GM19351 (cell line): ENCODE measurements at regions not wholly inside any gene's neighbourhood (a gene's known extent, or its start where the extent isn't known, plus 50 kb on each side); places are given as distances from the start of the nearest gene placed in this dataset.

Experiments
- ATAC-seq: cut with Tn5 transposase; IDR thresholded peaks from one replicate; pipeline ENCODE4 v1.9.1; 2021; ENCODE audit warnings: mild to moderate bottlenecking, moderate library complexity; ENCODE audit not compliant: unreplicated experiment

DNA sequence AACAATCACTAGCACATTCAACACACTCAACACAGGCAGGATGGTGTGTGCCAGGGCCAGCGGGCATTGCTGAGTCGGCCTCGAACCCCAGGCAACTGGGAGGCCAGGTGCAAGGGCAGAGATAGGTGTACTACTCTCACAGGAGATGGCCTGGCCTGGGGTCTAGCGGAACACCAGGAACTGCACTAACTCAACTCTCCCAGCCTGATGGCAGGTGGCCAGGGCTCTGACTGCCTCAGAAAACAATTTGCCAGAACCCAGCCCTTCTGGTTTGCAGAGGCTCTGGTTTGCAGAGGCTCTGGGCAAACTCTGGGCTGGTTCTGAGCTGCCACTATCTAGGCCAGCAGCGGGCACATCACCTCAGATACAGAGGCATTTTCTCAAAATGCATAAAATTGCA, 229.2 kb upstream of the CHRNA7 start:
- no peak for ATAC-seq

DNA sequence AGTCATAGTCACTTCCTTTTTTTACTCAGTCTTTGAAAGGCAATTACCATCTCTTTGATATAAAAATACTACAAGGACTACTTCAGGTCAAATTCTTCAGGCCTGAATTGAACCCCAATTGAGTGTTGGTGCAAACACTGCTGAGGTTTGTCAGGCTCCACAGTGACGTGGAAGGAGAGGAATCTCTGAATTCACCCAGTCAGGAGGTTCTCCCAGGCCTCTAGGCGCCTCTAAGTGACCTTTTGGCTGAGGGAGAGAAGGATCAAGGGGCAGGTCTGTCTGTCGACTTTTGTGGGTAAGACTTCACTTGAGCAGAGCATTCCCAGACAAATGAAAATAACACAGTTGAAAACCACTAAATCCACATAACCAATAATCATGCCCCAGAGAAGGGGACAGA, 227.6 kb upstream of the CHRNA7 start:
- no peak for ATAC-seq

DNA sequence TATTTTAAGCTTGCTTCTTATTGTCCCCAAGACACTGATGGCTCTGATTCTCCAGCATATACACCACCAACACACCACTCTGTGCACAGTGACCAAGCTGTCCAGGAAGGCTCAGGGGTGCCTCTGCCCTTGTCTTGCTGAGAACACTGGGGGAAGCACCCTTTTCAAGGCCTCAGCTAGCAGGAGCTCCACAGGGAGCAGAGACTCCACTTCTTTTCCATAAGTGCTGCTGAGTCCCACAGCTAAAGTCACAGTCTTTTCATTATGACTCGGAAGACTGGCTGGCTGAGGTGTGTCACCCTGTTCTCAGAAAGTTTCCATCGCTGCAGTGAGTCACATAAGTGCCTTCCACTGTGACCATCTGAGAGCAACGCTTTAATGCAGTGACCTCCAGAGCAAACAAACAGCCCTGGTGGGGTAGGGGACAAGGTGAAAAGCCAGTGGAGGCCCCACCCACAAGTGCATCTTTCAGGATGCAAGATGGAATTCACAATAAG, 226.9 kb upstream of the CHRNA7 start:
- ATAC-seq = no peak

DNA sequence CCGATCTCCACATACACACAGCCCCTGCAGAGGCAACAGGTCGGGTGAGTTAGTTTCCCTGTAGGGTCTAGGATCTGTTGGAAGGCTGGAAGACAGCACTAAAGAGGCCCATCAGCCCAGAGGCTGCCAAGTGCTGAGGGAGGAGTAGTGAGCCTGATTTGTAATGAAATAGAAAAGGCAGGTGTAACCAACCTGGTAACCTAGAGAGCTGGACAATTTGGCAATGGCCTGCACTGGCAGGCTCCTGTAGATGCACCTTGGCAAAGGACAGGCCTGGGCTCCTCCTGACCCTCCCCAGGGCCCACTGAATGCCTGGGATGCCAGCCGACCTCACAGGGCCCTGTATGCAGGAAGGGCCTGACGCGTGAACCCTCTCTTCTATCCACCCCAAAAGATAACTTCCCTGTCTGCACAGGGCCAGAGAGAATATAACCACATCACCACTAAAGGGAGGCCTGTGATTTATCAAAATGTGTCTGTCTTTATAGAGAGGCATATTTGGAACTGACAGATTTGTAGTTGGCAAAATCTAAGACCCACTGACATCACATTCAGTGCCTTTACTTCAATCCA, 225.1 kb upstream of the CHRNA7 start:
- ATAC-seq = no peak

DNA sequence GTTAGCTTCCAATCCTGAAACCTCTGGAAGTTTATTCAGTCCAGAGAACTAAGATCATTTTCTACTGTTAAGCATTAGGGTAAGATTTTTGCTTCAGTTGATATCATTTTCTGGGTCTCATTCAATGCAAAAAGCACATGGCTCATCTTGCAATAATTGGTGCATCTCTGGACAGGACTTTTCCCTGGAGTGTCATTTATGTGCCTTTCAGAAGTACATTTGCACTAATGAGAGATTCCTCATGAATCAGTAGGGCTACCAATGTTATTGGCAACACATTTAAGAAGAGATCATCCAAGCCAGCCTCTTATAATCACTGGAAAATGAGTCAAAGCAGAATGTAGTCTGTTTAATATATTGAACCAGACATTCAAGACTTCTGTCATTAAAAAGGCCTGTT, 224.2 kb upstream of the CHRNA7 start:
- ATAC-seq = no peak

DNA sequence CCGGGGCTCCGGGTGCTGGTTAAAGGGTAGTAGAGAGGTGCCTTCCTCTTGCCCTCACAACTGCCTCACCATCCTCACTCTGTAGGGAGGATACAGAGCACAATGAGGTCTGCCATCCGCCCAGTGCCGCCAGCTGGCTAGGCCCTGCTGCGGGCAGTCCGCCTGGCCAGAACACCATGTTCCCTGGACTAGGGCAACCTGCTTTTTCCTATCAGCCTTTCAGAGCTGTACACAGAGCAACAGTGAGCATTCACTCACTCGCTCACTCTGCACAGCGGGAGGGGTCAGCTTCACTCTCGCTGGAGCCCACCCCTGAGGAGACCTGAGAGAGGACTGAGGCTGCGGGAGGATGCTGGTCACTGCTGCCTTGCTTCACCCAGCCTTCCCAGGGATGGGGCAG, 218.7 kb upstream of the CHRNA7 start:
- no peak for ATAC-seq

DNA sequence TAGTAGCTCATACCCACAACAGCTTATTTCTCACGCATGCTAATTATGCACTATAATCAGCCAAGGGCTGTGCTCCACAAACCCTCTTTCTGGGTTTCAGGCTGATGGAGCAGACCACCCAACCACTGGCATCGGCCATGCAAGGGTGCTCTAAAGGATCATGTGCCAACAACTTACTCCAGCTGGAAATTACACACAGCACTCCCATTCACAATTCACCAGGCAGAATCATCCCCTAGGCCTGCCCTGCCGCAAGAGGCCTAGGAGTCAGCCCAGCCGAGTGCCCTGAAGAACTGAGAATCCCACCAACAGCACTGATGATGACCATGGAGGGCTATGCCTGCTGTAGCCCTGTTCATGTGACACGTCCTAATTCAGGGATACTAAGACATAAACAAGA, 216.2 kb upstream of the CHRNA7 start:
- ATAC-seq = no peak

DNA sequence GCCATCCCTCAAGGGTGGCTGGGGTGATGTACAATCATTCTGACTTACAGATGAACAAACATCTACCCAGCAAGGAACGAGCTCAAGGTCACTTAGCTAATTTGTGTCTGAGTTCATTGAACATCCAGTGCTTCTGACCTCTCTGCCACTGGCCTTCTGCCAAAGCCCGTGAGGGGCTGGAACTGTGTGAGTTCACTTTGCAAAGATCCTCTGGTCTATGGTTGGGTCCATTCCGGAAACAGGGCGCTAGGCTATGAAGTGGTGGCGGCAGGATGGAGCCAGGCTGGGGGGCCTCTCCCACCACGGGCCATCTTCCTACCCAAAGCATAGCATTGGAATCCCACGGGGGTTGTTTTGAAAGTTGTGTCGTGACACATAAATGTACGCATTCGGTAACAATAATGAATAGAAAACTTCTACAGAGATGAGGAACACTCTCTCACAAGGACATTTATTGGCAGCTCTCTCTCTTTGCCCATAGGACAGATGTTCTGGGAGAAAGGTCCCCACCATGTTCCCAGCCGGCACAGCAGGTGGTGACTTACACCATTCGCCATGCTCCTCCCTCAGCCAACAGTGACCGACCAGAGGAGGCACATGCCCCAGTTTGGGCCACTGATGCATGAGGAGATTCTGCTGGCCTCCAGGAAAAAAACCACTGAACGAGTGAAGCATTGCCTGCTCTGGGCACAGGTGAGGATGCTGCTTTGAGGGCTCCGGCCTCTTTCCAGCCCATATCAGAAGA, 214.7 kb upstream of the CHRNA7 start:
- no peak for ATAC-seq

DNA sequence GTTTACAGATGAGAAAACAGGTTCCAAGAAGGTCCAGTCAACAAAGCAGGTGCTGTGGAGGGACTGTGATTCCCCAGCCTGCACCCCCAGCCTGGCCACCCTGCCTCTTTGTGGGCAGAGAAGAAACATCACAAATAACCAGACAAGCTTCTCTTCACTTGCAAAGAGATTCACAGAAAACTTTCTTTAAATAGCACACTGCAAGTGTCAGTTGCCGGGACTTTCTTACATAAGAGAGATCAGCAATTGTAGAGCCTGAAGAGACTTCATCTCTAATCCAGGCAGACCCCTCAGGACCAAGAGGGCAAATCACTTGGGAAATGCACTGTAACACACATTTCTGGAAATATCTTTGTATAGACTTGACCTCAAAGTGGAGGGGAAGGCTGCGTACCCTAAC, 207.9 kb upstream of the CHRNA7 start:
- ATAC-seq = no peak

DNA sequence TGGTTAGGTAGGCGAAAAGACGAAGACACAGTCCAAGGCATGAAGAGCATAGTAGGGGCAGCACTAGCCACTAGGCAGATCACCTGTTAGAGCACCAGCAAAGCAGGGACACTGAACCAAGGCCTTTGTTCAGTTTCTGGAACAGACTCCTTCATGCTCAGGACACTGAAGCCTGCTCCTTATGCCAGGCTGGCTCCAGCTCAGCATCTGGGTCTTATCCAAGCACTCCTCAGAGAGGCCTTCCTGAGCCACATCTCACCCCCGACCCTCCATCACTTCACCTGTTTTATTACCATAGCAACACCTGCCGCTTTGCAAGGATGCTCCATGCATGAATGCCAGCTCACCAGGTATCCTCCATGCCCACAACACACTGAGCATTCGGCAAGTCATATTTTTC, 206.3 kb upstream of the CHRNA7 start:
- ATAC-seq = no peak

DNA sequence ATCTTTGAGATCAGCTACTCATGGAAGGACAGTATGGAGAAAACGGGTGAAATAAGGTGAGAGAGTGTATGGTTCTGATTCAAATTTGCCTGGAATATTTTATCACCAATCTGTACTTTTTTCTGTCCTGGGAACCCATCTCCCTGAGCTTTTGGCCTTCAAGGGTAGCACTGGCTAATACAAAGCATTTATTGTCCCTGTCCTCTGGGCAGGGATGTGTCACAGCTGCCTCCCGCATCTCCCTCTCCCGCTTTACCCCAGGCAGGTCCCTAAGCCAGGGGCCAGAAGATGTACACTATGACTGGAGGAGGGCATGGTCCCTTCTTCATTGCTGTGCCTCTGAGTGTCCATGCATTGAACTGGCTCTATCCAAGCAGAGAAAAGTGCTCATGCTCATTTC, 201.7 kb upstream of the CHRNA7 start:
- no peak for ATAC-seq

DNA sequence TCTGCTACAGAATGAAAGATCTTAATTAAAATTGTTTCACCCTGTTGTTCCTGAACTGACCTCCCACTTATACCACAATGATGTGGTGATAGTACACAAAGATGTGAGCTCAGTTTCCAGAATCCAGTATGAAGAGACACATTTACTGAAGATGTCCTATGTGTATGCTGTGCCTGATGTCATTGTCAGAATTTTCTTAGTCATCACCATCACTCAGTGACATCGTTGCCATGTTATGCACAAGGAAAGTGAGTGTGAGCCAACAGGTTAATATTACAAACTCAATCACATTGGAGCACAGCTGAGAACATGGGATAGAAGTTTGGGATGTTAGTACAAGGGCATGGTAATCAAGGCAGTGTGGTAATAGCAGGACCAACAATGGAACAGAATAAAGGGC, 199.7 kb upstream of the CHRNA7 start:
- ATAC-seq = no peak

DNA sequence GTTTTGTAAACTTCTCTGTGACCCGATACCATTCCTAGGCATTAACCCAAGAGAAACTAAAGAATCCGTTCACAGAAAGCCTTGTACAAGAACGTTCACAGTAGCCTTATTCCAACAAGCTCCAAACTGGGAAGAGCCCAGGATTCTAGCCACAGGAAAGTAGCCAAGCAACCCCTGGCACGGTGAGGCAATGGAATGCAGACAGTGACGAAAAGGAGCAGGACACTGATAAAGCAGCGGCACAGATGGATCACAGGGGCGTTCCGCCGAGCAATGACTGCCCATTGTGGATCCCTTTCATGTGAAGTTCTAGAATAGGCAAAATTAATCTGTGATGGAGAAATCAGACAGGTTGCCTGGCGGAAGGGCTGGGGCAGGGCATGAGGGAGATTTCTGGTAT, 198.7 kb upstream of the CHRNA7 start:
- ATAC-seq = no peak

DNA sequence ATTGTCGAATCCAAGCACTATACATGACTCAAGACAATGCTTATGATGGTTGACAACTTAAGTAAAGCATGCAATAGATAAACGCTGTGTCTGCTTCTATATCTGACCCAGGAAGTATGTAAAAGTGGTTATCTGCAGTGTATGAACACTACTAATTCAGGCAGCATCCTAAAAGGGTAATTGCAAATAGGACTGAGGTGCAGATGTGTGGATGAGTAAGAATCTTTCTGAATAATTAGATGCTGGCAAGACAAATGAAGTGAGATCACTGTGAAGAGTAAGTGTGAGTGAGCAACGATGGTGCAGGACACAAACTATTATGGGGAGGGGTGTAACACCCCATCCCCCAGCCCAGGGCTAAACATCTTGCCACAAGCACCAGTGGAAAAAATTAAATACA, 195.7 kb upstream of the CHRNA7 start:
- no peak for ATAC-seq

DNA sequence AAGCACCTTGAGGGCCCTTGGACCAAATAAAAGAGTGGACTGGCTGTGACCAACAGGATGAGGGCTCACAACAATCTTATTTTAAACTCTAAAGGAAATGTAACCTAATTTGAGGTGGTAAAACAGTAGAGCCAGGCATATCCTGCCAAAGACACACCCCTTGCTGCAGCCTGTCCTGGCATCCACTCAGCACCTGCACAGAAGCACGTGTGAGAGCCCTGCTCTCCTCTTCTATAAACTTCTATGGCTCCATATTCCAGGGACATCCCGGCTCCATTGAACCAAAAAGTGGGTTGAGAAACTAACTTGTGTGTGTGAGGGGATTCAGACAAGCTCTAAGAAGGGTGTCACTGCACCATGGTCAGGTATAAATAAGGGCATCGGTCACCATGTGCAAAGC, 190.9 kb upstream of the CHRNA7 start:
- ATAC-seq = no peak

DNA sequence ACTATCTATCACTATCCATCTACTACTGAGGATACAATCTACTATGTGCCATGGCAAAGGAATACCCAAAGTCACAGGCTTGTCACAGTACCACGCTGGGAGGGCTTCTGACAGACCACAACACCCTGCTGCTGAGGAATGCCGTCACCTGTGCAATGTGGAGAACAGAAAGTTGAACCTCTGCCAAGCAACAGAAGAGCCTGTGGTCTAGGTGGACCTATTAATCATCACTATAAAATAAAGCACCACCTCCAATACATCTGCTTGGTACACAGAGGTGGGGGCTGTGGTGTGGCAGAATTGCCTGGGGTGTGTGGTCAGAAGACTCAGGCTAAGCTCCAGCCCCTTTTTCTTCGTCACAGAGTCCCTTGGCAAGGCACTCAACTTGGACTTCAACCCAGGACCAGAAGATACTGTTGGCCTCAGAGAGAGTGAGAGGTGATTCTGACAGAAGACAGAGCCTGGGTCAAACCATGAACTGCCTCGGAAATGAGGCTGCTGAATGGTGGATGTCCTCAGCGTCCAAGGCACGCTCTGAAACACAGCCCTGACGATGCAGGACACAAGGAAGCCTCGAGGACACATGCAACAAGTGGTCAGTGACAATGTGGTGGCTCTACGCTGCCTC, 189.4 kb upstream of the CHRNA7 start:
- no peak for ATAC-seq

DNA sequence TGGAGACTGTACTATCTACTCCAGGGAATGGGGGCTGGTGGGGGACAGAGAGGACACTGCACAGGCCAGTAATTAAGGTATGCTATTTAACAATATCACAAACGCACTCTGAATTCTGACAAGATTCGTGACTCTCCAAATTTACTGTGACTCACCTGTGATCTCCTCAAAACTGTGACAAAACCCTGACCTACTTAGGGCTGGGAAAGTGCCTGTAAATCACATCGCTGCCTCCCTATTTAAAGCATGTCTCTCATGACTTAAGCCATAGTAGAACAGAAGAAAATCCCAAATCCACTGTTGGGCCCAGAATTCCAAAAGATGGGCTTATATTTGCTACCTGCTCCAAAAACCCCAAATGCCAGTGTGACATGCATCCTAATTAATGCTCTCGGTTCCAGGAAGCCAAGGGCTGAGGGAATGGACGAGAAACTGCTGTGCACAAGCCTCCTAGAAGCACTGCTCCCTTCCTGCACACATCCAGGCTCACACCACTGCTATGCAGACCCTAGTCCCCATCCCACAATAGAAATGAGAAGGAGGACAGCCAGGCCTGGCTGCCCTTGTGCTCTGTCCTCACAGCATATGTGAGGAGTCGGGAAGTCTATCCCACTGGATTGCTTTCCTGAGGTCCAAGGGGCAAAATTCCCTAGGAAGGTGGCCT, 187.7 kb upstream of the CHRNA7 start:
- no peak for ATAC-seq

DNA sequence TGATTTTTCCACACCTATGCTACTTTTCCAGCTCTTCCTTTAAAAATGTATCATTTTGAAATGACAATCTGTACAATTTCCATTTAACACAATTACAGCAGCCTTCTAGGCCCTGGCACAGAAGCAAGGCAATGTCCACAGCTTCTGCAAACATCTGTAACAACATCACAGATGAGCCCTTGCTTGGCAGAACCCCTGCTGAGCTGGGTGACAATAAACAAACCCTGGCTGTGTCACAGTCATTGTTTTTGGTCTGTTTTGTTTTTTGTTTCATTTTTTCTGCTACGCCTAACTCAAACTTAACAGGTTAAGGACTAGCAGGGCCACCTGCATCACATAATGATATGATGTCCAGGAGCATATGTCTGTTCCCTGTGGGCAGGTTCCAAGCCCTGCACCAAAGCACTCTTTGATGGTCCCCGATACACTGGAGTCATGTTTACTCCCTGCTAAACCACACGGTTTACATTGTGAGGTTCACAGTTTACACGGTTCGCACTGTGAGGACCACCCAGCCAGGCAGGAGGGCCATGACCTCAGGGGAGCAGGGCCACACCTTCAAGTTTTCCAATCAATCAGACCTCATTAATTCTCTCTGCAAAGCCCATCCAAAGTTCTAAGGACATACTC, 186.8 kb upstream of the CHRNA7 start:
- no peak for ATAC-seq

DNA sequence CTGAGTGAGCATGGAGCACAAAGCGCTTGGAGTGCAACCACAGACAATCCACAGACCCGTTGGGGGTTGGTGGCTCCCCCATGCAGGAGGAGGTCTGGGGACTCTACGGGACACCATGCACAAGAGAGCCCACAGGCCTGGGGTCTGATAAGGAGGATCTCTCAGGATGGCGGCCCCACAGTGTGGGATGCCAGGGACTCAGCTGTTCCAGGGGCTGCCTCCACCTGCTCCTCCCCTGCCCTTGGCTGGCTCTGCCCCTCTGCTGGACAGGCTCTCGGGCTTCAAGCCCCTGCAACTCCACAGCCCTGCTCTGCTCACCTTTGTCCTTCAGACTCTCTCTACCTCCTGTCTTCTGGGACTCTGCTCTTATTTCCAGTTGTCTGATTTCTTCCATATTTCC, 184.5 kb upstream of the CHRNA7 start:
- no peak for ATAC-seq

DNA sequence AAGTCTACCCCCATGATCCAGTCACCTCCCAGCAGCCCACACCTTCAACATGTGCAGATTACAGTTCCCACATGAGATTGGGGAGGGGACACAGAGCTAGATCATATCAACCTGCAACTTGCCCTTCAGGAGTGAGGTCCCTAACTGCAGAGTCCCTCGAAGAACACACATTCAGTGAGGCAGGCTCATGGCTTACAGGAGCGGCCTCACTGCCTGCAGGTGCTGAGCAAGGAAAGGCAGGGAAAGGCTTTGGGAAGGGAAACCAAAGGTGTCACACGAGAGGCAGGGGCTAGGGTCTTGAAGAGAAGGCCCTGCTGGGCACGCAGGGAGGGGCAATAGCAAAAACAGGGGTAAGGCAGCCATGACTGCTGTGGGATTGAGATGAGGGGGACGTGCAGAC, 182.4 kb upstream of the CHRNA7 start:
- ATAC-seq = no peak

DNA sequence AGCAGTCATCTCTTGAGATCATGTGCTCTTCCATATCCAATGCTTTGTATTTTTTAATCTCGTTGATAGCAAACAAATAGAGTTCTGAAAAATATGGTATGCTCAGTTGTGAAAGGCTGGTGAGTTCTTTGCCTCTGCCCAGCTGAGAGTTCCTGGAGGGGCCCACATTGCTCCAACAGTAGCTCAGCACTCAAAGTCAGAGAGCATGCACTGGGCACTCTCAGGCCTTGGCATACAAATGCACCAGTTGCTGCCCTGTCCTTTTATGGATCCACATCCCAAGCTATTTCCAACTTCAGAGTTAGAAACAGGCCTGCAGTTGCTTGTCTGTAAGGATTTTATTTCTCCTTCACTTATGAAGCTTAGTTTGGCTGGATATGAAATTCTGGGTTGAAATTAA, 181.7 kb upstream of the CHRNA7 start:
- no peak for ATAC-seq
